ENCODE measurements at regions not wholly inside any gene's neighbourhood (a gene's known extent, or its start where the extent isn't known, plus 50 kb on each side); places are given as distances from the start of the nearest gene placed in this dataset.
"Not testable (repeated sequence)": the region's sequence is repeated elsewhere in the genome, so short reads cannot be mapped to it uniquely, and the experiment has no call there.

- DNase-seq, result no peak
Measured at GRCh38 chr2:107128381-107128780, 242.4 kb upstream of the ST6GAL2 start.

- no peak for DNase-seq
Measured at GRCh38 chr2:107132070-107132469, 246.1 kb upstream of the ST6GAL2 start.

GRCh38 chr2:107132746-107133145 lies 246.8 kb upstream of the ST6GAL2 start:
- DNase-seq, result no peak

GRCh38 chr2:107133412-107133811 lies 247.4 kb upstream of the ST6GAL2 start:
- no peak for DNase-seq

- DNase-seq, result no peak
Measured at GRCh38 chr2:107136733-107137132, 250.8 kb upstream of the ST6GAL2 start.

GRCh38 chr2:107137706-107138105 lies 251.7 kb upstream of the ST6GAL2 start:
- no peak for DNase-seq

GRCh38 chr2:107146181-107146580 lies 260.2 kb upstream of the ST6GAL2 start:
- DNase-seq, result no peak

GRCh38 chr2:107146645-107147044 lies 260.7 kb upstream of the ST6GAL2 start:
- DNase-seq, result not testable (repeated sequence)

- no peak for DNase-seq
Measured at GRCh38 chr2:107148055-107148454, 262.1 kb upstream of the ST6GAL2 start.

- DNase-seq, result no peak
Measured at GRCh38 chr2:107148496-107148895, 262.5 kb upstream of the ST6GAL2 start.

GRCh38 chr2:107160640-107161239 lies 274.8 kb upstream of the ST6GAL2 start:
- DNase-seq, result no peak

- no peak for DNase-seq
Measured at GRCh38 chr2:107168141-107168540, 282.2 kb upstream of the ST6GAL2 start.

GRCh38 chr2:107174171-107174570 lies 288.2 kb upstream of the ST6GAL2 start:
- no peak for DNase-seq

GRCh38 chr2:107182981-107183380 lies 297.0 kb upstream of the ST6GAL2 start:
- DNase-seq, result no peak

GRCh38 chr2:107187870-107188269 lies 301.9 kb upstream of the ST6GAL2 start:
- DNase-seq, result no peak

- DNase-seq, result no peak
Measured at GRCh38 chr2:107195631-107196030, 309.7 kb upstream of the ST6GAL2 start.

- DNase-seq, result no peak
Measured at GRCh38 chr2:107197594-107198294, 311.8 kb upstream of the ST6GAL2 start.

GRCh38 chr2:107202962-107203591 lies 317.1 kb upstream of the ST6GAL2 start:
- no peak for DNase-seq

- DNase-seq, result no peak
Measured at GRCh38 chr2:107215401-107216350, 329.7 kb upstream of the ST6GAL2 start.

GRCh38 chr2:107218208-107218607 lies 332.2 kb upstream of the ST6GAL2 start:
- no peak for DNase-seq

- no peak for DNase-seq
Measured at GRCh38 chr2:107222466-107222865, 336.5 kb upstream of the ST6GAL2 start.

- DNase-seq, result no peak
Measured at GRCh38 chr2:107235491-107236254, 349.7 kb upstream of the ST6GAL2 start.

Data from right forelimb (tissue), 1 donor.